ENCODE measurements at regions not wholly inside any gene's neighbourhood (a gene's known extent, or its start where the extent isn't known, plus 50 kb on each side); places are given as distances from the start of the nearest gene placed in this dataset.
A peak's percentile ranks its signal among the peaks of the same experiment; 100 is the strongest.
"Not testable (repeated sequence)": the region's sequence is repeated elsewhere in the genome, so short reads cannot be mapped to it uniquely, and the experiment has no call there.

- DNase-seq (ENCODE audit: low spot score) = no peak
Observed at GRCh38 chr10:6926971-6927370, 346.9 kb upstream of the PRKCQ start.

- no peak for DNase-seq (ENCODE audit: low spot score)
Observed at GRCh38 chr10:6925146-6925545, 345.1 kb upstream of the PRKCQ start.

- no peak for DNase-seq (ENCODE audit: low spot score)
Observed at GRCh38 chr10:6924166-6924565, 344.1 kb upstream of the PRKCQ start.

GRCh38 chr10:6921026-6921425 is 340.9 kb upstream of the PRKCQ start:
- DNase-seq (ENCODE audit: low spot score) = not testable (repeated sequence)

- peak; percentile 59 for DNase-seq (ENCODE audit: low spot score)
Observed at GRCh38 chr10:6920072-6921019, 340.3 kb upstream of the PRKCQ start.

- no peak for DNase-seq (ENCODE audit: low spot score)
Observed at GRCh38 chr10:6919077-6919476, 339.0 kb upstream of the PRKCQ start.

- DNase-seq (ENCODE audit: low spot score) = peak; percentile 7
Observed at GRCh38 chr10:6918305-6918704, 338.2 kb upstream of the PRKCQ start.

- no peak for DNase-seq (ENCODE audit: low spot score)
Observed at GRCh38 chr10:6917125-6917524, 337.0 kb upstream of the PRKCQ start.

- no peak for DNase-seq (ENCODE audit: low spot score)
Observed at GRCh38 chr10:6916601-6917000, 336.5 kb upstream of the PRKCQ start.

- DNase-seq (ENCODE audit: low spot score) = no peak
Observed at GRCh38 chr10:6915307-6915706, 335.2 kb upstream of the PRKCQ start.

GRCh38 chr10:6912929-6913328 is 332.9 kb upstream of the PRKCQ start:
- DNase-seq (ENCODE audit: low spot score) = no peak

- no peak for DNase-seq (ENCODE audit: low spot score)
Observed at GRCh38 chr10:6912424-6912823, 332.3 kb upstream of the PRKCQ start.

GRCh38 chr10:6912021-6912420 is 331.9 kb upstream of the PRKCQ start:
- DNase-seq (ENCODE audit: low spot score) = no peak

GRCh38 chr10:6909905-6910560 is 330.0 kb upstream of the PRKCQ start:
- DNase-seq (ENCODE audit: low spot score) = no peak

- DNase-seq (ENCODE audit: low spot score) = no peak
Observed at GRCh38 chr10:6907877-6908530, 327.9 kb upstream of the PRKCQ start.

- no peak for DNase-seq (ENCODE audit: low spot score)
Observed at GRCh38 chr10:6894405-6894804, 314.3 kb upstream of the PRKCQ start.

- no peak for DNase-seq (ENCODE audit: low spot score)
Observed at GRCh38 chr10:6892864-6893263, 312.8 kb upstream of the PRKCQ start.

- DNase-seq (ENCODE audit: low spot score) = no peak
Observed at GRCh38 chr10:6891924-6892323, 311.8 kb upstream of the PRKCQ start.

GRCh38 chr10:6889718-6890117 is 309.6 kb upstream of the PRKCQ start:
- DNase-seq (ENCODE audit: low spot score) = no peak

GRCh38 chr10:6888434-6888833 is 308.4 kb upstream of the PRKCQ start:
- no peak for DNase-seq (ENCODE audit: low spot score)

- no peak for DNase-seq (ENCODE audit: low spot score)
Observed at GRCh38 chr10:6885284-6885683, 305.2 kb upstream of the PRKCQ start.

GRCh38 chr10:6881987-6882386 is 301.9 kb upstream of the PRKCQ start:
- no peak for DNase-seq (ENCODE audit: low spot score)
